ENCODE measurements at regions not wholly inside any gene's neighbourhood (a gene's known extent, or its start where the extent isn't known, plus 50 kb on each side); places are given as distances from the start of the nearest gene placed in this dataset.

- Histone ChIP-seq H3F3A (ENCODE audit: insufficient read depth, low read length, poor library complexity, severe bottlenecking) (no peaks in the 10 kb centered on the region), H2AFZ (ENCODE audit: low read depth, low read length) (no peak overlapping the region), H3K4me2 (ENCODE audit: low read length) (no peak overlapping the region), H4K20me1 (ENCODE audit: insufficient read depth) (no peaks in the 10 kb centered on the region), H3K27me3 (ENCODE audit: insufficient read depth, low read depth, low read length) (no peaks in the 10 kb centered on the region), H3K36me3 (ENCODE audit: insufficient read depth, low read length) (no peaks in the 10 kb centered on the region), H3K79me2 (replicated peaks; ENCODE audit: insufficient read depth, low read length) (no peaks in the 10 kb centered on the region), H3K9ac (ENCODE audit: low read length) (no peak overlapping the region), H3K27ac (ENCODE audit: low read length) (no peak overlapping the region), H3K9me2 (ENCODE audit: insufficient read depth, low read length) (no peaks in the 10 kb centered on the region), H3K9me3 (ENCODE audit: low read length) (no peaks in the 10 kb centered on the region), H3K4me3 (ENCODE audit: low read length) (no peak overlapping the region)
- TF ChIP-seq, protein P1, sequence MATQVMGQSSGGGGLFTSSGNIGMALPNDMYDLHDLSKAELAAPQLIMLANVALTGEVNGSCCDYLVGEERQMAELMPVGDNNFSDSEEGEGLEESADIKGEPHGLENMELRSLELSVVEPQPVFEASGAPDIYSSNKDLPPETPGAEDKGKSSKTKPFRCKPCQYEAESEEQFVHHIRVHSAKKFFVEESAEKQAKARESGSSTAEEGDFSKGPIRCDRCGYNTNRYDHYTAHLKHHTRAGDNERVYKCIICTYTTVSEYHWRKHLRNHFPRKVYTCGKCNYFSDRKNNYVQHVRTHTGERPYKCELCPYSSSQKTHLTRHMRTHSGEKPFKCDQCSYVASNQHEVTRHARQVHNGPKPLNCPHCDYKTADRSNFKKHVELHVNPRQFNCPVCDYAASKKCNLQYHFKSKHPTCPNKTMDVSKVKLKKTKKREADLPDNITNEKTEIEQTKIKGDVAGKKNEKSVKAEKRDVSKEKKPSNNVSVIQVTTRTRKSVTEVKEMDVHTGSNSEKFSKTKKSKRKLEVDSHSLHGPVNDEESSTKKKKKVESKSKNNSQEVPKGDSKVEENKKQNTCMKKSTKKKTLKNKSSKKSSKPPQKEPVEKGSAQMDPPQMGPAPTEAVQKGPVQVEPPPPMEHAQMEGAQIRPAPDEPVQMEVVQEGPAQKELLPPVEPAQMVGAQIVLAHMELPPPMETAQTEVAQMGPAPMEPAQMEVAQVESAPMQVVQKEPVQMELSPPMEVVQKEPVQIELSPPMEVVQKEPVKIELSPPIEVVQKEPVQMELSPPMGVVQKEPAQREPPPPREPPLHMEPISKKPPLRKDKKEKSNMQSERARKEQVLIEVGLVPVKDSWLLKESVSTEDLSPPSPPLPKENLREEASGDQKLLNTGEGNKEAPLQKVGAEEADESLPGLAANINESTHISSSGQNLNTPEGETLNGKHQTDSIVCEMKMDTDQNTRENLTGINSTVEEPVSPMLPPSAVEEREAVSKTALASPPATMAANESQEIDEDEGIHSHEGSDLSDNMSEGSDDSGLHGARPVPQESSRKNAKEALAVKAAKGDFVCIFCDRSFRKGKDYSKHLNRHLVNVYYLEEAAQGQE (IDR thresholded peaks at IDR 0.05; ENCODE audit: borderline replicate concordance) = no peak
- TF ChIP-seq MXI1 (conservative IDR thresholded peaks at IDR 0.05; ENCODE audit: poor library complexity, severe bottlenecking) (no peak), RAD21 (conservative IDR thresholded peaks at IDR 0.05) (no peak), SMC3 (conservative IDR thresholded peaks at IDR 0.05; ENCODE audit: poor library complexity) (no peak), CTCF (IDR thresholded peaks at IDR 0.05; ENCODE audit: poor library complexity, severe bottlenecking) (no peak), POLR2AphosphoS5 (IDR thresholded peaks at IDR 0.05) (no peak), EP300 (conservative IDR thresholded peaks at IDR 0.05; ENCODE audit: poor library complexity, severe bottlenecking) (no peak), EZH2 (IDR thresholded peaks at IDR 0.05; ENCODE audit: borderline replicate concordance, insufficient read depth, low read length, poor library complexity, severe bottlenecking) (no peak)
These were observed 192.1 kb upstream of the PDE1C start for GRCh38 chr7:32262315-32262714.

DNA sequence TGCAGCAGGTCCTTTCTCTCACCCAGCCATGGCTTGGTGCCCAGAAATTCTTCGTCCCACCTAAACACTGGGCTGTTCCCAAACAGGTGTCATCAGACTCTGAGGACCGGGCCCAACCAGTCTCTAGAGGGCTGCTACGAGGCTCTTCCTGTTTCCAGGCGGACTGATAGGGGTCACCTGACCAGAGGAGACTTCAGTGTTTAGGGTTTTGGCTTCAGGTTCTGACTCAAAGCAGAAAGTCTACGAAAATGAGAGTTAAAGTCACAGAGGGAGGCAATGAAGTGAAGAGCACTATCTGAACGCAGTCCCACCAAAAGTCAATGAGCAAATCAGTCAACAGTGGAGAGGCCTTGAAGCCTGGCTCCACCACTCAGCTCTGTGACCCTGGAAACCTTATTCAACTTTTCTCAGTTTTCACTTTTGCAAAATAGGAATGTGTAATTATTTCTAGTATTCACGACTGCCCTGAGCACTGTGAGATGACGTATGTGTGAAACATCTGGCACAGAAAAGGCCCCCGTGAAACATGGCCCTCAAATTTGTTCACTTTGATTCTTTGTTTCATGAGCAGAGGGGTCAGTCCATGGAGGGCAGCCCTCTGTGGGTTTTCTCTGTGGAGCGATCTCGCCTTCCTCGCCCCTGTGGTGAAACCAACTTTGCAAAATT is 189.9 kb upstream of the PDE1C start:
- Histone ChIP-seq H3K9me3 (ENCODE audit: low read length) (no peaks in the 10 kb centered on the region), H3K9ac (ENCODE audit: low read length) (no peak overlapping the region), H3F3A (ENCODE audit: insufficient read depth, low read length, poor library complexity, severe bottlenecking) (no peaks in the 10 kb centered on the region), H2AFZ (ENCODE audit: low read depth, low read length) (no peak overlapping the region), H3K79me2 (replicated peaks; ENCODE audit: insufficient read depth, low read length) (no peaks in the 10 kb centered on the region), H3K27ac (ENCODE audit: low read length) (no peak overlapping the region), H3K9me2 (ENCODE audit: insufficient read depth, low read length) (no peaks in the 10 kb centered on the region), H4K20me1 (ENCODE audit: insufficient read depth) (no peaks in the 10 kb centered on the region), H3K4me3 (ENCODE audit: low read length) (no peak overlapping the region), H3K4me2 (ENCODE audit: low read length) (no peak overlapping the region), H3K27me3 (ENCODE audit: insufficient read depth, low read depth, low read length) (no peaks in the 10 kb centered on the region), H3K36me3 (ENCODE audit: insufficient read depth, low read length) (no peaks in the 10 kb centered on the region)
- TF ChIP-seq, protein P1 (IDR thresholded peaks at IDR 0.05; ENCODE audit: borderline replicate concordance) = no peak
- TF ChIP-seq RAD21 (conservative IDR thresholded peaks at IDR 0.05) (no peak), CTCF (IDR thresholded peaks at IDR 0.05; ENCODE audit: poor library complexity, severe bottlenecking) (no peak), EZH2 (IDR thresholded peaks at IDR 0.05; ENCODE audit: borderline replicate concordance, insufficient read depth, low read length, poor library complexity, severe bottlenecking) (no peak), TAF1 (IDR thresholded peaks at IDR 0.05; ENCODE audit: low read depth) (no peak), MXI1 (conservative IDR thresholded peaks at IDR 0.05; ENCODE audit: poor library complexity, severe bottlenecking) (no peak), POLR2AphosphoS5 (IDR thresholded peaks at IDR 0.05) (no peak), SMC3 (conservative IDR thresholded peaks at IDR 0.05; ENCODE audit: poor library complexity) (no peak), EP300 (conservative IDR thresholded peaks at IDR 0.05; ENCODE audit: poor library complexity, severe bottlenecking) (no peak)

Measured in neural cell (in vitro differentiated cells).